HG03460 (cell line): ENCODE measurements at regions not wholly inside any gene's neighbourhood (a gene's known extent, or its start where the extent isn't known, plus 50 kb on each side); places are given as distances from the start of the nearest gene placed in this dataset.

ENCODE experiments used
- ATAC-seq: cut with Tn5 transposase; IDR thresholded peaks from one replicate; pipeline ENCODE4 v1.9.1; 2021; ENCODE audit not compliant: unreplicated experiment

GRCh38 chr14:85978582-85979250 lies 448.8 kb downstream of the FLRT2 start:
- ATAC-seq = no peak

GRCh38 chr14:85974602-85975001 lies 444.7 kb downstream of the FLRT2 start:
- no peak for ATAC-seq

- no peak for ATAC-seq
Observed at GRCh38 chr14:85963486-85963885, 433.5 kb downstream of the FLRT2 start.

- no peak for ATAC-seq
Observed at GRCh38 chr14:85960756-85961155, 430.8 kb downstream of the FLRT2 start.

DNA sequence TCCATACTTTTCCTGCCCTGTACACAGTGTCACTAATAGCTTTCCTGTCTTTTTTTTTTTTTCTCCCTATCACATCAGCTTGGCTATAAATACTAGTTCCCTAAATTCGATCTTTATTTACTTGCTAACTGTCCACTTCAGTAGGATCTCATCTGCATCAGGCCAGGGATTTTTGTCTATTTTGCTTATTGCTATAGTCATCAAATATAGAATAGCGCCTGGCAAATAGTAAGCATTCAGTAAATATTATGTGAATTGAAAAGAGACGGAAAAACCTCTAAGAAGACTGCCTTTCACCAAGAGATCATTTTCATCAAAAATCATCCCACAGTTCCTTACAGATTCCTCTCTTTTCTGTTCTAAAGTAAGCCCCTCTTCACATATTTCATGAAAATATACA lies 429.1 kb downstream of the FLRT2 start:
- ATAC-seq = no peak

GRCh38 chr14:85958069-85958468 lies 428.1 kb downstream of the FLRT2 start:
- no peak for ATAC-seq

DNA sequence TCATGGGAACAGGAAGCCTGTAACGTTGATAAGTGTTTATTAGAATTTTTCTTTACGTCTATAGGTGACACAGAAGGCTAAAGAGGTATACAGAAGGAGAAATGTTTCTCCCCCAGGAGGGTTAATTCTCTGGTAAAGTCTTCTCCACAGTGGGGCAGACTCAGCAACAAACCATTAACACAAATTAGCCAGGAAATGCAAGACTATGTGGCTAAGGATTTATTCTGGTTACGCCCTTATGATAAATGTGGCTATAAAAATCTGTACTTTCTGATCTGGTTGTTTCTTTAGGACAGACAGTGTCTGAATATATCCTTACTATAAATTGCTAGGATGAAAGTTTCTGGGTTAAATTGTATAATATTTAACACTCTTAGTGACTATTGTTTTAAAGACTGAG lies 423.3 kb downstream of the FLRT2 start:
- no peak for ATAC-seq

GRCh38 chr14:85948153-85948552 lies 418.2 kb downstream of the FLRT2 start:
- ATAC-seq = no peak

DNA sequence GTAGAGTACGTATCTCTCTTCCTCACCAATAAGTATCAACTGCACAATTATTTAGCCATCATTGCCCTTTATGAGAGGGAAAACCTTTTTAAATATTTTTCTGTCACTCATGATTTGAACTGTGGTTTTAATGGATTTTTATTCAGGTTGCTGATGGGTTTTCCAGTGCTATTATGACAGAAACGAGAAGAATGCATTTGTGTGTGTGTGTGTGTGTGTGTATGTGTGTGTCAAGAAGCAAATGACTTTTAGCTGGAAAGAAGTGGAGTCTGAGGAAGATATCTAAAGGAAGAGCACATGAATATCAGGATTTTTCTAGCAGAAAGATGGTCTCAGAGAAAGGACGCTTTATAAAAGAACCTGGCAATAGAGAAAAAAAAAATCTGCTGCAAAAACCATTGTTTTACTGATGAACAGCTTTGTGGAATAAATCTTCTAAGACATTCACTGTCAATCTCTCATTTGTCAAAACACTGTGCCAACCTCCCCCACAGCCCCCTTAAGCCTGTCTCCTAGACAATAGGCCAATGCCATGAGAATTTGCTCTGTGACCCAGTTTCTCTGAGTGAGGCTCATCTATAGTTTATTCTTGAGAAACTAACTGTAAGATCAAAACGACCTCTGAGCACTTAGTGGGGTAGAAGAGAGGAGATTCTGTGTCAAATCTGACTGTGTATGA lies 417.7 kb downstream of the FLRT2 start:
- no peak for ATAC-seq

- ATAC-seq = no peak
Observed at GRCh38 chr14:85943192-85943591, 413.2 kb downstream of the FLRT2 start.

GRCh38 chr14:85934886-85935254 lies 404.9 kb downstream of the FLRT2 start:
- peak; percentile 44 for ATAC-seq

GRCh38 chr14:85934123-85934885 lies 404.4 kb downstream of the FLRT2 start:
- peak; percentile 91 for ATAC-seq

DNA sequence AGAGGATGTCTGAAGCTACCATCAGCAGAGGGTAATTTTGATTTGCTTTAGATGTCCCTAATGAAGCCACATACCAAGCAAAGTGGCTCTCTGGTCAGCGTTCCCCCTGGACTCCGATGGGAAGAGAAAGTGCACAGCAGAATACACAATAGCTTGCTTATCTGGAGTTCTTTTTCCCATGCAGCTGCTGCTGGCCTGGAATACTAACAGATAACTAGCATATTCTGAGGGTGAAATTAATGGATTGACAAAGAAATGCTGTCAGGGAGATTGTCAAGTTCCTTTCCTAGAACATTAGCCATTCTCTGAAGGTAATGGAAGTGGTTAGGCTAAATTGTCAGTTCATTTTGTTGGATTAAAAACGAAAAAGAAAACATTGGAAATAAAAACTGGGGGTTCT lies 391.3 kb downstream of the FLRT2 start:
- ATAC-seq = no peak

- no peak for ATAC-seq
Observed at GRCh38 chr14:85917716-85918115, 387.8 kb downstream of the FLRT2 start.

DNA sequence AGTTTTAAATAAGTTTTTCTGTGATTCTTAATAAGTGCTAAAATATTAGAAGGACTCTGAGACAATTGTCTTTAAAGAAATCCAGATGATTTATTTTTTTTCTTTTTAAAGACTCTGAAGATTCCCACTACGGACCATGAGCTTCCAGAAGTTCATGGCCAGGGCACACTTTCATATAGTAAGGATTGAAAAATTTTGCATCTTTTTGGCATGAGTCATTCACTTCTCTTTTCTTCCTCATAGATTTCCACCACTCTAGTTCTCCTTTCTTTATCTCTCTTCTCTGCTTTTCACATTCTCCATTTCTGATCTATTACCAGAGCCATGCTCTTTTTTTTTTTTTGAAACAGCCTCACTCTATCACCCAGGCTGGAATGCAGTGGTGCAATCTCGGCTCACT lies 385.8 kb downstream of the FLRT2 start:
- no peak for ATAC-seq

- no peak for ATAC-seq
Observed at GRCh38 chr14:85912141-85912540, 382.2 kb downstream of the FLRT2 start.

DNA sequence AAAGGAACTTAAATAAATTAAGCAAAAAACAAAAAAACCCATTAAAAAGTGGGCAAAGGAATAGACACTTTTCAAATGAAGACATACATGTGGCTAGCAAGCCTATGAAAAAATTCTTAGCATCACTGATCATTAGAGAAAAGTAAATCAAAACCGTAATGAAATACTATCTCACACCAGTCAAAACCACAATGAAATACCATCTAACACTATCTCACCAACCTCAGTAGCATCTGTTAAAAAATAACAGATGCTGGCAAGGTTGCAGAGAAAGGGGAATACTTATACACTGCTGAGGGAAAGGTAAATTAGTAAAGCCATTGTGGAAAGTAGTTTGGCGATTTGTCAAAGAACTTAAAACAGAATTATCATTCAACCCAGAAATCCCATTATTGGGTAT lies 381.1 kb downstream of the FLRT2 start:
- ATAC-seq = no peak

- ATAC-seq = no peak
Observed at GRCh38 chr14:85909581-85909980, 379.6 kb downstream of the FLRT2 start.

- ATAC-seq = no peak
Observed at GRCh38 chr14:85907536-85907935, 377.6 kb downstream of the FLRT2 start.

DNA sequence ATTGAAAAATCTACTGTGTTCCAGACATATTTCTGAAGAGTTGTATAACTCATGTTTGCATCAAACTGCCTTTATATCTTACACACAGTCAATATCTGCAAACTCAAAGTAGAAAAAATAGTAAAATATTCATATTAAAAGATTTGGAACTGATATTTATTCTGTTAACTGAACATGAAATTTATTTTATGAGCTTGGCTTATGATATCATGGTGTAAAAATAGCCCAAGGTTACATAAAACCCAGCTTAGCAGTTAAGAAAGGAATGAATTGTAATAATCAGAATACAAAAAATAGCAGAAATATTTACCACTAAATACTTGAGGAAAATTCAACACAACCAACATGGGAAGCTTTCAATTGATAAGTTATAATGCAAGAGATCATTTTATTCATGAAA lies 367.9 kb downstream of the FLRT2 start:
- no peak for ATAC-seq

DNA sequence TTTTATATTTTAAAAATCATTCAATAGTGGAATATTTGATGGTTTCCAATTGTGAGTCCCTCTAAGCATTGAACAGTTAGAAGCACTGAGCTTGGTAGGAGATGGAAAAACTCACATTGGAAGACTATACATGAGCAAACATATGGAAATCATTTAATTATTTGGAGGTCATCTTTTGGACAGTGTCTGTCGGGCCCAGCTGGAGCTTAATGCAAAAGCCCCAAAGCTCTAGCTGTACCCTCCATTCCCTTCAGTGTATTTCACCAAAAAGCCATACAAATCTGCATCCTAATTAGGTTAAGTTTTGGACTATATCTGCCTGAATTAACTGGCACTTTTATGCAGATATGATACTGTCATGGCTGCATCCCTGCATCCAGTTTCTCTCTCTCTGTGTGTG lies 365.7 kb downstream of the FLRT2 start:
- no peak for ATAC-seq

DNA sequence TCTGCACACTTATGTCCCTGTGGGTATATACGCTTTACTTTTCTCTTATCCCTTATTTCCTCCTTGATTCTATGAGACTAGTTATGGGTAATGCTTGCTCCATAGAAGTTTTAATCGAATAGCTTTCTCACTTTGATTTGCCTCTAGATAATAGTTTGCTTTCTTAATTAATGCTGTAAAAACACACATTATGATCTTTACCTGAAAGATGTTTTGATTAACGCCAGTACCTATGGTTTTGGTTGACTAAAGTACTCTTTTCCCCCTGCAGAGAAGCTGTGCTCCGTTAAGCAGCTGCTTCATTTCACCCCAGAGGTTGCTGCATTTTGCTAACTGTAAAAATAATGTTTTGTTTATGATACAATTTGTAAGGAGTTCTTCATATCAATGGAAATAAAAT lies 362.3 kb downstream of the FLRT2 start:
- ATAC-seq = no peak
